ENCODE measurements at regions not wholly inside any gene's neighbourhood (a gene's known extent, or its start where the extent isn't known, plus 50 kb on each side); places are given as distances from the start of the nearest gene placed in this dataset.

DNA sequence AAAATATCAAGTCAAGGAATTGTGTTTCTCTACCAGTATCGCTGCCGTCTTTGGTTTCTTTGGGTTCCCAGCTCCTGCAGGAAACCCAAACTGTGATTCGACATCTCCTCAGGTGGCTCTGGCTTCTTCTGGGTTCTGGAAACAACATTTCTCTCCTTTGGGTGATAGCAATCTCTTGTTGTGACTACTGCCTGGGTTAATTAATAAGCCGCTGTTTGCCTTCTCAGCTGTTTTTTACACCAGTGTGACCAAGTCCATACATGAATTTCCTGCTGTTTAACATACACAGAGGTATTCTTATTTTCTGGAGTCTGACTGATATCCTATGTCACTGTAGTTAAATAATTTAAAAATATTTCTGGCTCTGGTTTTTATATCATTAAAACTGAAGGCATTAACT lies 112.5 kb upstream of the DCC start:
- TF ChIP-seq POLR2AphosphoS5 (IDR thresholded peaks at IDR 0.05; ENCODE audit: insufficient read depth in 1 of 2, low read depth in 1 of 2) (no peak), POLR2A (IDR thresholded peaks at IDR 0.05) (no peak)
- TF ChIP-seq, protein P1, sequence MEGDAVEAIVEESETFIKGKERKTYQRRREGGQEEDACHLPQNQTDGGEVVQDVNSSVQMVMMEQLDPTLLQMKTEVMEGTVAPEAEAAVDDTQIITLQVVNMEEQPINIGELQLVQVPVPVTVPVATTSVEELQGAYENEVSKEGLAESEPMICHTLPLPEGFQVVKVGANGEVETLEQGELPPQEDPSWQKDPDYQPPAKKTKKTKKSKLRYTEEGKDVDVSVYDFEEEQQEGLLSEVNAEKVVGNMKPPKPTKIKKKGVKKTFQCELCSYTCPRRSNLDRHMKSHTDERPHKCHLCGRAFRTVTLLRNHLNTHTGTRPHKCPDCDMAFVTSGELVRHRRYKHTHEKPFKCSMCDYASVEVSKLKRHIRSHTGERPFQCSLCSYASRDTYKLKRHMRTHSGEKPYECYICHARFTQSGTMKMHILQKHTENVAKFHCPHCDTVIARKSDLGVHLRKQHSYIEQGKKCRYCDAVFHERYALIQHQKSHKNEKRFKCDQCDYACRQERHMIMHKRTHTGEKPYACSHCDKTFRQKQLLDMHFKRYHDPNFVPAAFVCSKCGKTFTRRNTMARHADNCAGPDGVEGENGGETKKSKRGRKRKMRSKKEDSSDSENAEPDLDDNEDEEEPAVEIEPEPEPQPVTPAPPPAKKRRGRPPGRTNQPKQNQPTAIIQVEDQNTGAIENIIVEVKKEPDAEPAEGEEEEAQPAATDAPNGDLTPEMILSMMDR (IDR thresholded peaks at IDR 0.05), result no peak

Data from vagina (tissue), 2 donors.